Activated T-helper 2 cell treated with anti-CD3 and anti-CD28 coated beads, Interferon-gamma antibody, Interleukin-2, Interleukin-4, amounts not matched to agents 10 μg/mL and 5 μg/mL and 100 μg/mL, durations not matched to agents 14 hours and 24 hours and 36 hours (primary cell): ENCODE measurements at regions not wholly inside any gene's neighbourhood (a gene's known extent, or its start where the extent isn't known, plus 50 kb on each side); places are given as distances from the start of the nearest gene placed in this dataset.

Source experiments
- DNase-seq: peaks from one replicate; pipeline ENCODE4 v3.0.0; 2021; ENCODE audit warnings: low spot score
- H3K27ac Mint-ChIP-seq: one replicate; pipeline ENCODE4 v1.8.0; 2021; ENCODE audit warnings: mixed read lengths
- H3K27me3 Mint-ChIP-seq: one replicate; pipeline ENCODE4 v1.8.0; 2021; ENCODE audit warnings: low read depth, mixed read lengths
- H3K36me3 Mint-ChIP-seq: one replicate; pipeline ENCODE4 v1.8.0; 2021; ENCODE audit warnings: low read depth, mixed read lengths
- H3K4me1 Mint-ChIP-seq: one replicate; pipeline ENCODE4 v1.8.0; 2021; ENCODE audit warnings: low read depth, mixed read lengths
- H3K4me3 Mint-ChIP-seq: one replicate; pipeline ENCODE4 v1.8.0; 2021; ENCODE audit warnings: low read depth, mild to moderate bottlenecking, moderate library complexity, mixed read lengths
- H3K9me3 Mint-ChIP-seq: one replicate; pipeline ENCODE4 v1.8.0; 2021; ENCODE audit warnings: mixed read lengths
- intact Hi-C: fragments of 100-400 bp; cut with micrococcal nuclease; formaldehyde crosslinking; loops from one replicate; pipeline ENCODE4 v1.15.1; 2023

DNA sequence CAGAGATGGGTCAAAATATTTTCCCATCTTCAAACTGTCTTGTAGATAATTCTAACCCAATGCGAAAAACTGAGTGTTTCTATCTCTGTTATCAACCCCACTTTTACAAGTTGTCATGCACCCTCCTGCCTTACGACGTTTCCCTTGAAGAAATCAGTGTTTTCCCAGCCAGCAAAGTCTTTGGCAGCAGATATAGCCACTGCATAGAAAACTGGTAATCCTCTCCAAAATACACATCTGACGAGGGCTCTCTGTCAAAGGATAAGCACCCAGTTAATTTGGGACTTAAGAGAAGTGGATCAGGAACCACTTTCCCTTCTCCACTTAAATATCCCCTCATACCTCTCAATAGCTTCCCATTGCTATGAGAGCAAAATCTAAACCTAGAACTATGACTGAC, 351.9 kb upstream of the MIR17HG start:
- no peaks in the 10 kb centered on the region for H3K9me3 Mint-ChIP-seq
- H3K27ac Mint-ChIP-seq, result no peak overlapping the region
- H3K27me3 Mint-ChIP-seq, result no peaks in the 10 kb centered on the region
- H3K36me3 Mint-ChIP-seq, result no peaks in the 10 kb centered on the region
- no peaks in the 10 kb centered on the region for H3K4me1 Mint-ChIP-seq
- H3K4me3 Mint-ChIP-seq, result no peak overlapping the region
- intact Hi-C loops, result no loop called here
- DNase-seq, result no peak

DNA sequence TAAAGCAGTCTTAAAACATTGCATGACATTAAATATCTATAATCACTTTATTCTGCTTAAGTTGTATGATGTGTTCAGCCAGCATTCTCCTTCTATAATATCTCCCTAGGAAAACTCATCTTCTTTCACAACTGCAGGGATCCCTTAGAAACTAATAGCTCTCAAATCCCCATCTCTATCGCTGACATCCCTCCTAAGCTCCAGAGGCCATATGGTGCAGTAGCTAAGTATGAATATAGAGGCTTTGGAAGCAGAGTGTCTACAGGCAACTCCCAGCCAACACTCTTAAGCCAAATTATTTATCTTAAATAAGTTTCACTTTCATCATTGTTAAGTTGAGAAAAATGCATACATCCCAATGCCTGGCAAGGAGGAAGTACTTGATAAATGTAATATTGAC, 349.5 kb upstream of the MIR17HG start:
- no peak overlapping the region for H3K4me3 Mint-ChIP-seq
- no peak for DNase-seq
- intact Hi-C loops, result no loop called here

DNA sequence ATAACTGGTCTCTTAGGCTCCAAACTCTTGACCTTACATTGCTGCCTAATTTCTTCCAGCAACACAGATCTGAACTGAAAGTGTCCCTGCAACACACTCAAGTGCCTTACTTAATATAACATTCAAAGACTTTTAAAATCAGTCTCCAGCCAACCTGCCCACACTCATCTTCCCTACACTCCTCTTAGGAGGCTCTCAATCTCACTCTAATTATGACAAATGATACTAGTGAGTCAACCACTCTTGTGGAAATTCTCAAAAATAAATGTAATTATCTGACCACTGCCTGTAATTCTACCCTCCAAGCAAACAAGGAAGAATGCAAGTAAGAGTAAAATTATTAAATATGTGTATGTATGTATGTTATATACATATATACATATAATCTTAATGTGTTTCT, 348.1 kb upstream of the MIR17HG start:
- intact Hi-C loops, result no loop called here
- no peak for DNase-seq

More for the DNA sequence above, 349.5 kb upstream of the MIR17HG start:
- Mint-ChIP-seq H3K36me3 (no peaks in the 10 kb centered on the region), H3K27me3 (no peaks in the 10 kb centered on the region), H3K27ac (no peak overlapping the region), H3K9me3 (no peaks in the 10 kb centered on the region), H3K4me1 (no peaks in the 10 kb centered on the region)

DNA sequence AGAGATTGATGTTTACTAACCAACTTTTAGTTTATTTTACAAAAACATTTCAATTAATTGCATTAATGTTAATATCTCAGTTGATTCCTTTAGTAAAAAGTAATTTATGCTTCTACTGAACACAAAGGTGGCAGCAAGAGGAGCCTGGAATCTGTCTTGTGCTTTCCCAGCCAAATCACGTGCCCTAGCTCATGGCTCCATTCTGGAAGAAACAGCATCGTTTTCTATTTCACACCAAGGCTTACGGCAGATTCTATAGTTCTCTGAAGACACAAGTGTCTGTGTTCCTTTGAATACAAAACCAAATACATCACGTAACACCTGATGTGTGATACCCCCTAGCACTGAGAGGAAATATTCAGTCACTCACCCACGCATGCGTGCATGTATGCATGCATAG, 346.1 kb upstream of the MIR17HG start:
- DNase-seq, result no peak
- Mint-ChIP-seq H3K36me3 (no peaks in the 10 kb centered on the region), H3K27me3 (no peaks in the 10 kb centered on the region), H3K4me3 (no peak overlapping the region), H3K4me1 (no peaks in the 10 kb centered on the region), H3K27ac (no peak overlapping the region), H3K9me3 (no peaks in the 10 kb centered on the region)
- intact Hi-C loops, result no loop called here

More for the DNA sequence above, 348.1 kb upstream of the MIR17HG start:
- Mint-ChIP-seq H3K4me1 (no peaks in the 10 kb centered on the region), H3K27me3 (no peaks in the 10 kb centered on the region), H3K36me3 (no peaks in the 10 kb centered on the region), H3K27ac (no peak overlapping the region), H3K4me3 (no peak overlapping the region), H3K9me3 (no peaks in the 10 kb centered on the region)

DNA sequence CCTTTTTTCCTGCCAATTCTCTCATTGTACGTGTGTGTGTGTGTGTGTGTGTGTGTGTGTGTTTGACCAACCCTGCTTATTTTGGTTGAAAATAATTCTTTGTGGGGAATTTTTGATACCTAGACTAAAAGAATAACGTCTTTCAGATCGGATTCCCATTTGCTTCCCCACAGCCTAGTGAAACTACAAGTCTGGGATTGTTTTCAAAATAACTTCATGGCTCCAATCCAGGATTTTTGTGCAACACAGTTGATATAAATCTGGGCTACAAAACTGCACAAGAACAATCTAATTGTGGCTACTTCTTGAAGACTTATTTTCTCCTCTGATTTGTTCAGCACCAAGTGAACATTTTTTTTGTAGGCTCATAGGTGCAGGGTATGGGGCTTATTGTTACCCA, 332.8 kb upstream of the MIR17HG start:
- DNase-seq, result no peak
- H3K27ac Mint-ChIP-seq, result no peak overlapping the region
- no peak overlapping the region for H3K4me3 Mint-ChIP-seq
- intact Hi-C loops, result no loop called here
- no peaks in the 10 kb centered on the region for H3K9me3 Mint-ChIP-seq
- H3K36me3 Mint-ChIP-seq, result no peaks in the 10 kb centered on the region
- no peaks in the 10 kb centered on the region for H3K27me3 Mint-ChIP-seq
- no peaks in the 10 kb centered on the region for H3K4me1 Mint-ChIP-seq

DNA sequence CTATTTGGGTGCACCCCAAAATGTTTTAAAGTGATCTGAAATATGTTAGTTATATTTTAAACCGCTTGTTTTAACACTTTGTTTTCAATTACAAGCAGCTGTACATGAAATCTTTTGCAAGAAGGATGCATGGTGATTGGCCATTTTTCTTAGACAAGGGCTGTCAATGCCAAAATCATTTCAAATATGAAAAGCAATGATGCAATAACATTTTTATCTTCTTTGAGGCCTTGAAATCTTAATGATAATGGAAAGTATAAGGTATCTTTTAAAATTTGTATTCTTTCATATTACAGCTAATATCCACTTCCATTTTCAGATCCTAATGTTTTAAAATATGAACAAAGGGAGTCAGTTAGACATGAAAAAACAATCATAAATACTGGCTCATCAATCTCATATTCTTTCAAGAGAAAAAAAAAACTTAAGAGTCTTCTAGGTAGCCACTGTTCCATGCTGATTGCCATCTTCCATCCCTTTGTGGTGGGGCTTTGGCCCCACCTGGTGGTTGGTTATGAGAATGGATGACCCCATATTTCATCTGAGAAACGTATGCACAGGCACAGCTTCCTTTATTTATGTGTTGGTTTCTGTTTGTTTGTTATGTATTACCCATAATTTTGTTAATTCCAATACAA, 330.3 kb upstream of the MIR17HG start:
- no peaks in the 10 kb centered on the region for H3K9me3 Mint-ChIP-seq
- no peak overlapping the region for H3K27ac Mint-ChIP-seq
- intact Hi-C loops, result no loop called here
- no peaks in the 10 kb centered on the region for H3K36me3 Mint-ChIP-seq
- H3K4me3 Mint-ChIP-seq, result no peak overlapping the region
- no peak for DNase-seq
- no peaks in the 10 kb centered on the region for H3K27me3 Mint-ChIP-seq
- no peaks in the 10 kb centered on the region for H3K4me1 Mint-ChIP-seq

DNA sequence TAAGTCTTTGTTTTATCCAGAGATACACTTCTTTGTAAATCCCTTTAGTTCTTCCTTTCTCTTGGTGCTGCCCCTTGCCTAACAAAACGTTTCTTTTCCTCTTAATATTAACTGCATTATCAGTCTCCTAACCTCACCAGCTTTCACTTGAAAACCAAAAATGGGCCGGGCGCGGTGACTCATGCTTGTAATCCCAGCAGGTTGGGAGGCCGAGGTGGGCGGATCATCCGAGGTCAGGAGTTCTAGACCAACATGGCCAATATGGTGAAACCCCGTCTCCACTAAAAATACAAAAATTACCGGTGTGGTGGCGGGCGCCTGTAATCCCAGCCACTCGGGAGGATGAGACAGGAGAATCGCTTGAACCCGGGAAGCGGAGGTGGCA, 329.8 kb upstream of the MIR17HG start:
- Mint-ChIP-seq H3K27me3 (no peaks in the 10 kb centered on the region), H3K4me3 (no peak overlapping the region), H3K9me3 (no peaks in the 10 kb centered on the region), H3K4me1 (no peaks in the 10 kb centered on the region), H3K36me3 (no peaks in the 10 kb centered on the region), H3K27ac (no peak overlapping the region)
- no peak for DNase-seq
- intact Hi-C loops, result no loop called here

DNA sequence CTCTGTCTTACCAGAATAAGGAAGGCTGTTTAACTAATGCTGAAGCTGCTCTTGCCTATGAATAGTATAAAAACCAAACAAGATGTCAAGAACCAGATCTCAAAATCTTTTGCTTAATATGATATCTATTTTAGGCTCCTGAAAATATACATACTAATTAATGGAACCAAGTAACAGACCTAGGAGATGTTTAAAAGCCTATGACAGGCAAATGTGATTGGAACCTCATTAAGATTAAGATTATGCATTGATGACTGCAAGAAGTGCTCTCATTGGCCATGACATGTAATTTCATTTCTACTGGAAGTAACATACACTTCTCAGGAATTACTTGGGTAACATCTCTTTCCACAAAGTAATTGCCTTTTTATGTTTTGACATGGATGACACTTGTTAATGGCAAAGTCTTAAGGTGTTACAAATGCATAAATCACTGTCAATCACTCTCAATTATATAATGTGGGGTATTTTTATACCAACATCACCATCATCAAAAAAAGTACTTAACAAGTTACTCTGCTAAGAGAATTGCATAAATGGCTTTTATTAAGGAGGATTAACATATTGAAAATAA, 326.9 kb upstream of the MIR17HG start:
- Mint-ChIP-seq H3K4me1 (no peaks in the 10 kb centered on the region), H3K4me3 (no peak overlapping the region), H3K36me3 (no peaks in the 10 kb centered on the region), H3K27ac (no peak overlapping the region), H3K27me3 (no peaks in the 10 kb centered on the region), H3K9me3 (no peaks in the 10 kb centered on the region)
- intact Hi-C loops, result no loop called here
- no peak for DNase-seq

DNA sequence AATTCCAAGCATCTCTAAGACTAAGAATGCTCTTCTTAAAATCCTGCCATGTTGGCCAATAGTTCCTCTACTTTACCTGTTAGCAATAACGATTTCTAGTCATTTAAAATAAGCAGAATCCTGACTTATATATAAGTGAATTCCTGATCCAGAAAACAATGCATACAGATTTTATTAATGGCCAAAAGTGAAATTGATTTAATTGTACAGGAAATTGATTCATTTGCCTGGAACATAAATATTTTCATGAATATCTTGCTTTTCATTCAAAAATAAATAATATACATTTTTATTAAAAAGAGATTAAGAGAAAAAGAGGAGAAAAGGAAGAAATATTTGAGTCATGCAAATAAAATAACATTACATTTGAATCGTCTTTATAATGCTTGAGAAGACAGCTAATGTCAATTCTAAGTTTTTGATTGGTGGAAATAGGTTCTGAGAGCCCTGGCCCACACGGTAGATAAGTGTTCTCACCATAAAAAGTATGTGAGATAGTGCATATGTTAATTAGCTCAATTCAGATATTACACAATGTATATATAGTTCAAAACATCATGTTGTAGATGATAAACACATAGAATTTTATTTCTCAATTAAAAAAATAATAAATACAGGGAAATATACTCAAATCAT, 323.2 kb upstream of the MIR17HG start:
- no peaks in the 10 kb centered on the region for H3K4me1 Mint-ChIP-seq
- DNase-seq, result no peak
- no peak overlapping the region for H3K27ac Mint-ChIP-seq

DNA sequence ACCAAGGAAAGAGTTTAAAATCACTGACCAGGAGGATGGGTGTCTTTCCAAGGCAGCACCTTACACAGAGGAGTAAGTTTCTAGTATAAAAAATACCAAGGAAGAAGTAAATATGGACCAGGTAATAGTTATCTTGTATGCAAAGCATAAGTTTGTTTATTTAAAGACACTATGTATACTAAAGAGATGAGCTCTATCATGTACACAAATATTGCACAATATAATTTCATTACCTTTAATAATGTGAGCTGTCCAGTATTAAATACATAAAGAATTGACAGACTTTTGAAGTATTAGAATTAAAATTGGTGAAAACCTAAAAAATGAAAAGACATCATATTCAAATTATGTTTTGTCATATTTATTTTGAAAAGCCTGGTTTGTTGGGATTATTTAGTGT, 322.0 kb upstream of the MIR17HG start:
- Mint-ChIP-seq H3K36me3 (no peaks in the 10 kb centered on the region), H3K27ac (no peak overlapping the region), H3K4me3 (no peak overlapping the region), H3K27me3 (no peaks in the 10 kb centered on the region), H3K4me1 (no peaks in the 10 kb centered on the region), H3K9me3 (no peaks in the 10 kb centered on the region)
- intact Hi-C loops, result no loop called here
- no peak for DNase-seq

More for the DNA sequence above, 323.2 kb upstream of the MIR17HG start:
- Mint-ChIP-seq H3K27me3 (no peaks in the 10 kb centered on the region), H3K4me3 (no peak overlapping the region), H3K9me3 (no peaks in the 10 kb centered on the region), H3K36me3 (no peaks in the 10 kb centered on the region)
- intact Hi-C loops, result no loop called here

DNA sequence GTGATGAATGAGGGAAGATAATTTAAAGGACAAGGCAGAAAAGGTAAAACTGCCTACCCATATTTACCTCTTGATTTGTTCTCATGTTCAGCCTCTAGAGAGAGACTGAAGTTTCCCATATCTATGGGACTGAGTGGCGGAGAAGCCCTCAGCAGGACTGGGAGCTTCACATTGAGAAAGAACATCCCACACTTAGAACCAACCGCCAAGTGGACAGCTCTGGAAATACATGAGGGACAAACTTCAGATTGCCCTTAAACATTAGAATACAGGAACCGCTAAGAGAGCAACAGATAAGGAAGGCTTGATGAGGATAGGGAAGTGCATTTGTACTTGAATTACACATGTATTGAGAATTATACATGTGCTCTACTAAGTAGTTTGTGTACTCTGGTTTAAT, 316.0 kb upstream of the MIR17HG start:
- H3K4me1 Mint-ChIP-seq, result no peaks in the 10 kb centered on the region
- H3K4me3 Mint-ChIP-seq, result no peak overlapping the region
- H3K27ac Mint-ChIP-seq, result no peak overlapping the region
- H3K36me3 Mint-ChIP-seq, result no peaks in the 10 kb centered on the region
- no peaks in the 10 kb centered on the region for H3K9me3 Mint-ChIP-seq
- intact Hi-C loops, result no loop called here
- no peaks in the 10 kb centered on the region for H3K27me3 Mint-ChIP-seq
- no peak for DNase-seq

DNA sequence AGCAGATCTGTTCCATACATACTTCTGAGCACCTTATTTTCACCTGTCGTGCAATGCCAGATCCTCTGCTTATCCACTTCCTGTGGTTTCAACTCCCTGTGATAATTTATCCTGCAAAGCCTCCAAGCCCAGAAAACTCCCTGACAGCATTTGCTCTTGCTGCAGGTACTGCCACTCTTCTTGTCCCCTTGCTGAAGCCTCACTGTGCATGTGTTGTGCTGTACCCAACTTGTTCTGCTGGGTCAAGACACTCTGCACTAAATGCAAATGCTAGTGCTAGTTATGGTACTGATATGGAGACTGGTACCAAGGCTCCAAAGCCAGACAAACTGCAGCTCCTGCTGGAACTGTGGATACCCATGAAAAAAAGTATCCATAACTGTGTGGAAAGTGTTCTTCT, 315.4 kb upstream of the MIR17HG start:
- Mint-ChIP-seq H3K4me3 (no peak overlapping the region), H3K9me3 (no peaks in the 10 kb centered on the region), H3K27me3 (no peaks in the 10 kb centered on the region), H3K4me1 (no peaks in the 10 kb centered on the region), H3K36me3 (no peaks in the 10 kb centered on the region), H3K27ac (no peak overlapping the region)
- no peak for DNase-seq
- intact Hi-C loops, result no loop called here

DNA sequence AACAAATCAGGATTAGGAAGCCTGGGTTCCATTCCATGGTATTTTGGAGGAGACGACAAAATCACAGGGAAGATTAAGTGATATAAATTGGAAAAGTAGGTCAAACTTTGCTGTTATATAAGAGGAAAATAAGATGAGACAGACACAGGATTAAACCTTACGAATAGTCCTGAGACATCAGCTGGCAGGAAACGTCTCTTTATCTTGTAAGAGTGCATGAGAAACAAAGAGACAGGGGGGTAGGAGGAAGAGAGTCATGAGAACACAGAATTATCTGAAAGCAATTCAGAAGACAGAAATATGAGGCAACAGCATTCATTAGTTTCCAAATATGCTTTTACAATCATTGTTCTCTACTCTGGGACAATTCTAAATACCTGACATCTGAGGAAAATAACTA, 310.6 kb upstream of the MIR17HG start:
- intact Hi-C loops, result no loop called here
- Mint-ChIP-seq H3K4me3 (no peak overlapping the region), H3K9me3 (no peaks in the 10 kb centered on the region), H3K27ac (no peak overlapping the region), H3K27me3 (no peaks in the 10 kb centered on the region), H3K4me1 (no peaks in the 10 kb centered on the region), H3K36me3 (no peaks in the 10 kb centered on the region)
- no peak for DNase-seq
